Panc1 (cell line): ENCODE measurements at regions not wholly inside any gene's neighbourhood (a gene's known extent, or its start where the extent isn't known, plus 50 kb on each side); places are given as distances from the start of the nearest gene placed in this dataset.

Experiments
- ATAC-seq: fragments of 200-7000 bp; cut with Tn5 transposase; 2 replicates; pipeline ENCODE4 v1.9.1; 2020; ENCODE audit warnings: mild to moderate bottlenecking, moderate library complexity
- BruUV-seq: library from RNA; stranded (reverse); fragments of 400-500 nt; replicated peaks from 2 replicates; lab custom pipeline; 2021; lab: Mats Ljungman, UMichigan
- CTCF ChIA-PET: fragments of 300-600 bp; sonication (Branson Sonifier 250); formaldehyde crosslinking; loops from one replicate; lab custom pipeline; 2022; ENCODE audit warnings: antibody characterized with exemption; lab: Charles Lee
- POLR2A ChIA-PET: fragments of 300-600 bp; sonication (Branson Sonifier 250); formaldehyde crosslinking; loops from one replicate; lab custom pipeline; 2022; ENCODE audit warnings: antibody characterized with exemption; lab: Charles Lee
- DNase-seq: peaks from one replicate; pipeline ENCODE4 v3.0.0-alpha.2; 2010; ENCODE audit warnings: low read depth, low spot score
- H3K27ac ChIP-seq: 2 replicates; pipeline ENCODE4 v1.5.1; 2011; ENCODE audit warnings: mild to moderate bottlenecking, low read length, inconsistent platforms
- H3K27me3 ChIP-seq: fragments of 200-500 bp; sonication (Bioruptor generic); 2 replicates; pipeline ENCODE4 v1.6.0; 2014; ENCODE audit warnings: low read length, inconsistent platforms; ENCODE audit not compliant: control insufficient read depth, insufficient read depth
- H3K36me3 ChIP-seq: fragments of 200-500 bp; sonication (Bioruptor generic); 2 replicates; pipeline ENCODE4 v1.5.1; 2014; ENCODE audit warnings: inconsistent platforms, mild to moderate bottlenecking, low read length, moderate library complexity; ENCODE audit not compliant: control insufficient read depth, insufficient read depth
- H3K4me1 ChIP-seq: 2 replicates; pipeline ENCODE4 v1.5.1; 2011; ENCODE audit warnings: inconsistent platforms, mild to moderate bottlenecking, low read length, moderate library complexity; ENCODE audit not compliant: control insufficient read depth, insufficient read depth
- H3K4me3 ChIP-seq, 2 experiments: 2 replicates each; pipeline ENCODE4 v1.5.1; 2011 to 2012; ENCODE audit warnings: low read depth in 2 of 2, low read length in 2 of 2, mild to moderate bottlenecking in 2 of 2, inconsistent platforms in 1 of 2, moderate library complexity in 1 of 2
- H3K9me3 ChIP-seq: fragments of 200-500 bp; sonication (Bioruptor generic); 2 replicates; pipeline ENCODE4 v1.5.1; 2014; ENCODE audit warnings: low read depth, mild to moderate bottlenecking, inconsistent platforms, low read length, moderate library complexity; ENCODE audit not compliant: control insufficient read depth, insufficient read depth
- CTCF ChIP-seq: fragments of 450-650 bp; IDR thresholded peaks from 2 replicates; pipeline ENCODE4 v1.5.1; 2017; ENCODE audit warnings: mild to moderate bottlenecking
- POLR2AphosphoS5 ChIP-seq: IDR thresholded peaks from 2 replicates; pipeline ENCODE4 v1.6.1; 2012; ENCODE audit warnings: mild to moderate bottlenecking, low read depth, low read length, moderate library complexity
- REST ChIP-seq, 2 experiments: IDR thresholded peaks; 2 replicates each; pipeline ENCODE4 v1.6.1; 2011 to 2012; ENCODE audit warnings: low read depth in 2 of 2, control low read depth in 1 of 2, low read length in 1 of 2, mild to moderate bottlenecking in 1 of 2, moderate library complexity in 1 of 2; ENCODE audit not compliant: insufficient read depth in 1 of 2
- SIN3A ChIP-seq: IDR thresholded peaks from 2 replicates; pipeline ENCODE4 v1.6.1; 2012; ENCODE audit warnings: low read depth, mild to moderate bottlenecking, low read length, moderate library complexity, borderline replicate concordance; ENCODE audit not compliant: insufficient read depth
- TCF7L2 ChIP-seq: IDR thresholded peaks from 2 replicates; pipeline ENCODE4 v1.6.1; 2011; ENCODE audit warnings: mild to moderate bottlenecking, low read depth, low read length, inconsistent platforms
- in situ Hi-C: cut with HindIII; loops from 2 replicates; pipeline ENCODE4 v1.10.0; 2016; ENCODE audit warnings: low sequenced_read_pairs, low pct_unique_long_range_greater_than_20kb
- intact Hi-C: fragments of 100-400 bp; cut with micrococcal nuclease; formaldehyde crosslinking; loops from one replicate; pipeline ENCODE4 v1.10.0; 2022; ENCODE audit not compliant: unreplicated experiment

GRCh38 chr9:87381746-87382145 lies 115.9 kb upstream of the DAPK1 start:
- Histone ChIP-seq H3K9me3 (no peaks in the 10 kb centered on the region), H3K4me3 (no peak overlapping the region), H3K27me3 (no peaks in the 10 kb centered on the region), H3K36me3 (no peaks in the 10 kb centered on the region), H3K4me1 (no peaks in the 10 kb centered on the region), H3K27ac (no peak overlapping the region)
- DNase-seq (no peak), ATAC-seq (no peak)
- in situ Hi-C loops (no loop called here), intact Hi-C loops (no loop called here)
- BruUV-seq: no TSS peak
- ChIA-PET CTCF (no interaction called here), POLR2A (no interaction called here)
- TF ChIP-seq TCF7L2 (no peak), POLR2AphosphoS5 (no peak), SIN3A (no peak), CTCF (no peak), REST (IDR thresholded peaks at IDR 0.05; ENCODE audit: insufficient read depth in 1 of 2, low read depth in 2 of 2, low read length in 1 of 2) (no peak)

GRCh38 chr9:87382900-87383299 lies 114.8 kb upstream of the DAPK1 start:
- ChIA-PET POLR2A (no interaction called here), CTCF (no interaction called here)
- BruUV-seq: no TSS peak
- TF ChIP-seq TCF7L2 (no peak), CTCF (no peak), POLR2AphosphoS5 (no peak), REST (IDR thresholded peaks at IDR 0.05; ENCODE audit: insufficient read depth in 1 of 2, low read depth in 2 of 2, low read length in 1 of 2) (no peak), SIN3A (no peak)
- H3K27me3 ChIP-seq: no peaks in the 10 kb centered on the region
- no peaks in the 10 kb centered on the region for H3K9me3 ChIP-seq
- intact Hi-C loops (no loop called here), in situ Hi-C loops (no loop called here)
- no peak overlapping the region for H3K27ac ChIP-seq
- DNase-seq (no peak), ATAC-seq (no peak)
- no peaks in the 10 kb centered on the region for H3K4me1 ChIP-seq
- no peak overlapping the region for H3K4me3 ChIP-seq
- no peaks in the 10 kb centered on the region for H3K36me3 ChIP-seq
